HG03571 (cell line): ENCODE measurements at regions not wholly inside any gene's neighbourhood (a gene's known extent, or its start where the extent isn't known, plus 50 kb on each side); places are given as distances from the start of the nearest gene placed in this dataset.
"Not testable (repeated sequence)": the region's sequence is repeated elsewhere in the genome, so short reads cannot be mapped to it uniquely, and the experiment has no call there.

ENCODE experiments used
- ATAC-seq: cut with Tn5 transposase; IDR thresholded peaks from one replicate; pipeline ENCODE4 v1.9.1; 2021; ENCODE audit not compliant: unreplicated experiment

- no peak for ATAC-seq
These were observed 965.5 kb upstream of the IGFBP7 start for GRCh38 chr4:58075724-58076123.

- ATAC-seq, result no peak
These were observed 964.2 kb upstream of the IGFBP7 start for GRCh38 chr4:58074382-58074781.

GRCh38 chr4:58070726-58071125, 960.5 kb upstream of the IGFBP7 start:
- no peak for ATAC-seq

GRCh38 chr4:58064653-58065052, 954.5 kb upstream of the IGFBP7 start:
- ATAC-seq, result no peak

- no peak for ATAC-seq
These were observed 953.4 kb upstream of the IGFBP7 start for GRCh38 chr4:58063404-58064160.

GRCh38 chr4:58061967-58062366, 951.8 kb upstream of the IGFBP7 start:
- ATAC-seq, result no peak

- ATAC-seq, result no peak
These were observed 940.3 kb upstream of the IGFBP7 start for GRCh38 chr4:58050439-58050838.

GRCh38 chr4:58048491-58048890, 938.3 kb upstream of the IGFBP7 start:
- ATAC-seq, result no peak

- no peak for ATAC-seq
These were observed 932.0 kb upstream of the IGFBP7 start for GRCh38 chr4:58042176-58042575.

- no peak for ATAC-seq
These were observed 883.8 kb upstream of the IGFBP7 start for GRCh38 chr4:57993944-57994343.

- no peak for ATAC-seq
These were observed 879.2 kb upstream of the IGFBP7 start for GRCh38 chr4:57989430-57989829.

GRCh38 chr4:57985161-57985560, 875.0 kb upstream of the IGFBP7 start:
- no peak for ATAC-seq

GRCh38 chr4:57981123-57981522, 870.9 kb upstream of the IGFBP7 start:
- ATAC-seq, result no peak

GRCh38 chr4:57974821-57975220, 864.6 kb upstream of the IGFBP7 start:
- ATAC-seq, result no peak

GRCh38 chr4:57973819-57974218, 863.6 kb upstream of the IGFBP7 start:
- ATAC-seq, result no peak

- no peak for ATAC-seq
These were observed 861.1 kb upstream of the IGFBP7 start for GRCh38 chr4:57971261-57971660.

GRCh38 chr4:57966987-57967760, 857.0 kb upstream of the IGFBP7 start:
- no peak for ATAC-seq

GRCh38 chr4:57965431-57965830, 855.2 kb upstream of the IGFBP7 start:
- not testable (repeated sequence) for ATAC-seq

GRCh38 chr4:57945298-57945697, 835.1 kb upstream of the IGFBP7 start:
- ATAC-seq, result no peak

GRCh38 chr4:57943682-57944081, 833.5 kb upstream of the IGFBP7 start:
- no peak for ATAC-seq

- ATAC-seq, result not testable (repeated sequence)
These were observed 827.1 kb upstream of the IGFBP7 start for GRCh38 chr4:57937326-57937725.

- no peak for ATAC-seq
These were observed 816.1 kb upstream of the IGFBP7 start for GRCh38 chr4:57926311-57926710.
